Stimulated activated CD8-positive, alpha-beta memory T cell treated with anti-CD3 and anti-CD28 coated beads, Interleukin-4, amount 100 ng/mL, for 48 hours (primary cell): ENCODE measurements at regions not wholly inside any gene's neighbourhood (a gene's known extent, or its start where the extent isn't known, plus 50 kb on each side); places are given as distances from the start of the nearest gene placed in this dataset.
"Not testable (repeated sequence)": the region's sequence is repeated elsewhere in the genome, so short reads cannot be mapped to it uniquely, and the experiment has no call there.

Source experiments
- DNase-seq: peaks from one replicate; pipeline ENCODE4 v3.0.0-alpha.2; 2020

DNA sequence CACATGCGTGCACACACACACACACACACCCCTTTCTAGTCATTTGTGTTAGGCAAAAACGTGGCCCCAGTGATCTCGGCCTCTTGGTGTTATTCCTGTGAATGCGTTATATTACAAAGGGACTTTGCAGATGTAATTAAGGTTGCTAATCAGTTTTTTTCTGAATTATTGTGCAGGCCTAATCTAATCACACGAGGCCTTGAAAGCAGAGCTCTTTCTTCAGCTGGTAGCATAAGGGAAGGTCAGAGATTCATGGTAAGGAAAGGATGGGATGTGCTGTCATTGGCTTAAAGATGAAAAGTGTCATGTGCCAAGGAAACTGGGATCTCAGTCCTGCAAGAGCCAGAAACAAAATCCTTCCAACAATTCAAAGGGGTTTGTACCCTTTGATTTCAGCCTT, 113.4 kb upstream of the ELAC2 start:
- no peak for DNase-seq

DNA sequence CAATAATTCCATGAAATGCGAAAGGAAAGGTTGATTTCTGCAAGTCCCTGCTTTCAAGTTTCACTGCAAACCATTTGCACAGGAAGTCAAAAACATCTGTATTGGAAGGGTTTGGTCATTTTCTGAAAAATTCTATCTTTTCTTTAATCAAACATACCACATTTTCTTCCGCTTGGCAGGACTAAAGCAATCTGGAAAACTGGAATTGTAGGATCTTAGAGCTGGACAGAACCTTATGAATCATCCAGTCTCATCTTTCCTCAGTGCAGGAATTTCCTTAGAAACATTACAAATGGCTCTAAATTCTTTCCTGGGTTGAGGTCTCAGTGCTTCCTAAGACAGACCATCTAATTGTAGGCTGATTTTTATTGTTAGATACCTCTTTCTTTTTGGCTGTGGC, 111.5 kb upstream of the ELAC2 start:
- no peak for DNase-seq

DNA sequence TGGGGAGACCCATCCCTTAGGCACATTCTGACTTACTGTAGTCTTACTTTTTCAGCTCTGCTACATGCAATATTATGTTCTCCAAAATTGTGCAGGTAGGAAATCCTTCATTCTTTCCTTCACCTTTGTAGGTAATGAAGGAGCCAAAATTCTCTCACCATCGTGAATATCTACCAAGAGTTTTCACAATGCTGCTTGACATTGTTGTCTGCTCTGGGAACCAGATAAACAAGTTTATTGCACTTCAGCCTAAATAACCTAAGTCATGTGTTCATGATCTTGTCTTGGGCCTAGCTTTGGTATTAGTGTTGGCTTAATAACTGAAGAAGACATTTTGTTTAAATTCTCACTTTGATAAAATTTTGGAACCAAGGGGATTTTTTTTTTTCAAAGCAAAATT, 110.8 kb upstream of the ELAC2 start:
- DNase-seq, result no peak

GRCh38 chr17:13127921-13128602, 110.2 kb upstream of the ELAC2 start:
- DNase-seq, result no peak

GRCh38 chr17:13120864-13121263, 103.0 kb upstream of the ELAC2 start:
- DNase-seq, result no peak

DNA sequence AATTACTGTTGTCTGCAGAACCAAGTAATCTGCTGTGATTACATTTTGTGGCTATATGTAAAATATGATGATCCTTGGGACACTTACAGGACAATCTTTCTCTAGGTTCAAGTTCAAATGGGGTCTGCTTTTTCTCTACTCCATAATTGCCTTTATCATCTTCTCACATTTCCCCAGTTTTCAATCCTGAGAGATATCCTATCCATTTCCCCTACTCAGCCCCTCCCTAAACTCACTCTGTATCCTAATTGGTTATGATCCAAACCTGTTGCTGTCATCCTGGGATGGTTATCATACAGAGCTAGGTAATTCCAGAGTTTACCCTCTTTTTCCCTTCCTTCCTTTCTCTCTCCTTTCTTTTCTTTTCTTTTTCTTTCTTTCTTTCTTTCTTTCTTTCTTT, 100.5 kb upstream of the ELAC2 start:
- DNase-seq, result no peak

DNA sequence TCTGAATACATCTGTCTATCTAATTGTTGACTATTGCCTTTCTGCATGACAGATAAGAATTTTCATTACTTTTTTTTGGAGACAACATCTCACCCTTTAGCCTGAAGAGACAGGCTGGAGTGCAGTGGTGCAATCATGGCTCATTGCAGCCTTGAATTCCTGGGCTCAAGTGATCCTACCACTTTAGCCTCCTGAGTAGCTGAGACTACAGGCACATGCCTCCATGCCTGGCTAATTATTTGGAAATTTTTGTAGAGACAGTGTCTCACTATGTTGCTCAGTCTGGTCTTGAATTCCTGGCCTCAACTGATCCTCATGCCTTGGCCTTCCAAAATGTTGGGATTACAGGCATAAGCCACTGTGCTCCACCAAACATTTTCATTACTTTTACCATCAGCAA, 99.8 kb upstream of the ELAC2 start:
- no peak for DNase-seq

GRCh38 chr17:13114601-13115031, 96.8 kb upstream of the ELAC2 start:
- peak; percentile 28 for DNase-seq

DNA sequence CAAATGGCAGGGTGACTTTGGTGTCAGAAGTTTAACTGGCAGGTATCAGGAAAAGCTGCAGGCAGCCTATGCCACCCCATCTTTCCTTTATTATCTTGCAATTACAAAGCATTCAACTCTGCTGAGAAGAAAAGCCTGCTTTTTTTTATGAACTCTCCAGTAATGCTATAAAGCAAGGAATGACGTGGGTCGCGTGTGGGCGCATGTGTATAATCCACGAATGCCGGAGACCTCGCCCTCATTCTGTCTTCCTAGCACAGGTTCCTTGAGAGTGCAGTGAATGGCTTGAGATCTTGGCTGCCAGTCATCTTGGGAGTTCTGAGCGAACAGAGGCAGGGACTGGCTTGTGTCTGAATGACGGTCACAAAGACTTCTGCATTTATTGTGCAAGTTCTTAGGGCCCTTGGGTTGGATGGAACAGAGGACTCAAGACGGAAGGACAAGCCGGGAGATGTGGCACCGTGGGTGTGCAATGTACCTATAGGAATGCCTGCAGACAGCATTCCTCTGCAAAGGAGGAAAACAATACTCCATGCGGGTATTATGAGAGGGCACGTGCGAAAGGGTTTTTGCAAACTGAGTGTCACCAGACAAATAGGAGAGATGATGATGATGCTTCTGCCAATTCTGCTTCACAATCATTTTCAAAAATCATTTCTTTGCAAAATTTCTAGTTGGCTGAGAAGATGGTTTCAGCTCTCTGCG, 96.1 kb upstream of the ELAC2 start:
- no peak for DNase-seq

DNA sequence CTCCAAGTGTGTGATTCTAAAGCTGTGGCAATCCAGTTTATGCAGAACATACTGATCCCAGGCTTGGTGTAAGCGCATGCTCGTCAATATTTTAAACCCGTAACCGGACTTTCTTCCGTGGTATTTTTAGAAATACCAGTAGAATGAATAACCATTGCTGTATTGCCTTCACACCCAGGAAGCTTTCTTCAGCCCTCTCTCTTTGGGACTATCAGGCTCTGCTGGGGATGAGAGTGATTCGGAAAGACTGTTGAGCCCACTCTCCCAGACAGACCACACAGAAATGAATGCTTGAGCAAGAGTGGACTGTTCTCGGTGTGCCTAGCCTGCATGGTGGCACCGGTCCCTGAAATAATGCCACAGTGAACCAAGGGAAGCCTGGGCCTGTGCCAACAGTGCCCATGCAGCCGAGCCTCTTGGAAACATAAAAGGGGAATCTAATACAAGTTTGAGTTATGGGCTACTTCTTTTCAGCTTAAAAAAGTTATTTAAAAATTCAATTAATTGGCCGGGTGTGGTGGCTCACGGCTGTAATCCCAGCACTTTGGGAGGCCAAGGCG, 89.9 kb upstream of the ELAC2 start:
- DNase-seq, result no peak

- DNase-seq, result no peak
Observed at GRCh38 chr17:13106171-13106570, 88.3 kb upstream of the ELAC2 start.

DNA sequence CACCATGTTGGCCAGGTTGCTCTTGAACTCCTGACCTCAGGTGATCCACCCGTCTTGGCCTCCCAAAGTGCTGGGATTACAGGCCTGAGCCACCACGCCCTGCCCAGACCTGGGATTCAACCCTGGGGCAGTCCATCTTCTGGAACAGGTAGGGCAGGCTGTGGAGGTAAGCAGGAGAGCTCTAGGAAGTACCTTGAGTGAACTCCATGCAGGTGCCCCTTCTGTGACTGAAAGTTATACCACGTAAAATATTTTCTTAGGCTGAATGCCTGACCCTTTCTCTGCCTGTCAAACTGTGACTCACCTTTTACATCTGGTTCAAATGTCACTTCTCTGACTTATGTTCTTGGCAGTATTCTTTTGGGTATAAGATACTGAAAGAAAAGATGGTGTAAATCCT, 86.7 kb upstream of the ELAC2 start:
- no peak for DNase-seq

DNA sequence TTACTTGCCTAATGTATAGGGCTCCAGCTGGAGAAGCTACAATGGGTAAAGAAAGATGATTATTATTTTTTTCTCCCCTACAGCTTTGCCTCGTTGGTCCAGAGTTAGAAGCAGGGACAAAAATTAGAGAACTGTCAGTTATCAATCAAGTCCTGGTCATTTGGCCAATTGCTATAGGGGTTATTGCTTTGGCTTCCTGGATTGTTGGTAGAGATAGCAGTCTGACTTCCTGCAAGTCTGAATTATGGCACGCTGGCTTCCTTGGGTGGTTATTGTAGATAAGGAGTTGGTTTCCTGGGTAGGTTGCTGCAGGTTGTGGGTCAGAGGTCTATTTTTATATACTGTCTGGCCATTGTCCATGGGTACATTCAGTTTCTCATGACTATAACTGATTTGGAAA, 84.7 kb upstream of the ELAC2 start:
- no peak for DNase-seq

GRCh38 chr17:13099926-13100325, 82.1 kb upstream of the ELAC2 start:
- DNase-seq, result no peak

DNA sequence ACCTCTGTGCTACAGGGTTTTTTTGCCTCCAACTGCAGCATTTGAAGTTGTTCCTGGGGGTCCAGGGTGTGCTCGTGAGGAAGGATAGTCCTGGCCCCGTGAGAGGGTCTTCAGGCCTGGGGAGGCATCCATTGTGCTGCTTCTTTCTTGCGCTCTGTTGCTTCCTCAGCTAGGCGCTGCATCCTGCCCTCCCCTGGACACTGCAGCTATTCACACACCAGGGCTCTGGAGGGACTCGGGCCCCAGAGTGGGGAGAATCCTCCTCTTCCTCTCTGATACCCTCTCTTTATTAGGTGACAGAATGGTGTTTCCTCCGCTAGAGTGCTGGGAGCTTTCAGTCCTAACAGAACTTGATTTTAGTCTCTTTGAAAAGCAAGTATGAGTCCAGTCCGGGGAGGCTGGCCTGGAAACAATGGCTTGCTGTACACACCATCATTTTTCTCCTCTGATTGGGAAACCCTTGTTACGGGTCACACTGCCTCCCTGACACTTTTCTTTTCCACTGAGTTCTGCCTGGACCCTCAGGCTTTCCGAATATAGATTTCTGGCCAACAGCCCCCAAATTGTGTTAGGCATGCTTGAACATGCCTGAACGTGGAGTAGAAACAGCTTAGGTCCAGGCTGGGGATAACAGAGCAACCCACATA, 81.4 kb upstream of the ELAC2 start:
- DNase-seq, result no peak

GRCh38 chr17:13096291-13096690, 78.5 kb upstream of the ELAC2 start:
- DNase-seq, result no peak

DNA sequence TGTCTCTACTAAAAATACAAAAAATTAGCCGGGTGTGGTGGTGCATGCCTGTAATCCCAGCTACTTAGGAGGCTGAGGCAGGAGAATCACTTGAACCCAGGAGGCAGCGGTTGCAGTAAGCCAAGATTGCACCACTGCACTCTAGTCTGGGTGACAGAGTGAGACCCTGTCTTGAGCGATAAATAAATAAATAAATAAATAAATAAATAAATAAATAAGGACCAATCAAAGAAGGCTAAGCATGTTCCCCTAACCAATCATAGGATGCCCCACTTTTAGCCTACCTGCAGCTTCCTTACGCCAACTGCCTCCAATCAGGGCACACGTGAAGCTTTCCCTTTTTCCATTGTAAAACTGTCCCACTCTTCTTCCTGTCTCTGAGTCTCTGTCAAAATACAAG, 74.2 kb upstream of the ELAC2 start:
- DNase-seq, result not testable (repeated sequence)

- DNase-seq, result no peak
Observed at GRCh38 chr17:13088666-13089065, 70.8 kb upstream of the ELAC2 start.

GRCh38 chr17:13087802-13088201, 70.0 kb upstream of the ELAC2 start:
- DNase-seq, result no peak

- no peak for DNase-seq
Observed at GRCh38 chr17:13086142-13086769, 68.4 kb upstream of the ELAC2 start.

GRCh38 chr17:13085578-13085977, 67.8 kb upstream of the ELAC2 start:
- DNase-seq, result no peak

GRCh38 chr17:13084420-13084819, 66.6 kb upstream of the ELAC2 start:
- DNase-seq, result no peak

GRCh38 chr17:13078591-13079385, 61.0 kb upstream of the ELAC2 start:
- DNase-seq, result no peak
